ENCODE measurements at regions not wholly inside any gene's neighbourhood (a gene's known extent, or its start where the extent isn't known, plus 50 kb on each side); places are given as distances from the start of the nearest gene placed in this dataset.

DNA sequence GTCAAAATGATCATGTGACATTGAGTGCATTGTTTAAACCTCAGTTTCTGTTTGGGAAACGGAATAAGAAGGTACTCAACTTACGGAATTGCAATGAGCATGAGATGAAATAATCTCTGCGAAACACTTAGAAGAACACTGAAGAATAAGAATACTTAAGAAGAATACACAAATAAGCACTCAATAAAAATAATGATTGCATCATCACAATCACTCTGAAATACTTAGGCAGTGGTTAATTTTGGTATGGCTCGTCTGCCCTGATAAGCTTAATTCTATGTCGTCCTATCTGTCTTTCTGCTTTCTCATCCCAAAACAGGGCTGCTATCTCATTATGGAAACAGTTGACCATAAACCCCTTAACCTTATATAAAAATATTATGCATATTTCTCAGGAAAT, 823.6 kb downstream of the DIAPH3 start:
- no peak for DNase-seq

DNA sequence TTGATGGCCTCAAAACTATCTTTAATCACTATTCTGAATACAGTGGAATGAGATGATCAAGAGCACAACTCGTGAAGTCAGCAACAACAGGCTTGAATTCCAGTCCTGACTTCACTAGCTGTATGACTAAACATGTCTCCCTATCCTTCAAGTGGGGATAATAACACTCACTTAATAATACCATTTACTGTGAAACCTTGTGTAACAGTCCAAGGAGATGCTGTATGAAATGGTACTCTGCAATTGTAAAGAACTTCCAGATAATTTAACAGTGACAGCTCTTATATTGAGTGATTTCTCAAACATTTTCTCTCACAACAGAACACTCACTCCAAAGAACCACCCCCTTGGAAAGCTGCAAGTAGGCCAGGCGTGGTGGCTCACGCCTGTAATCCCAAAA, 823.1 kb downstream of the DIAPH3 start:
- DNase-seq, result no peak

DNA sequence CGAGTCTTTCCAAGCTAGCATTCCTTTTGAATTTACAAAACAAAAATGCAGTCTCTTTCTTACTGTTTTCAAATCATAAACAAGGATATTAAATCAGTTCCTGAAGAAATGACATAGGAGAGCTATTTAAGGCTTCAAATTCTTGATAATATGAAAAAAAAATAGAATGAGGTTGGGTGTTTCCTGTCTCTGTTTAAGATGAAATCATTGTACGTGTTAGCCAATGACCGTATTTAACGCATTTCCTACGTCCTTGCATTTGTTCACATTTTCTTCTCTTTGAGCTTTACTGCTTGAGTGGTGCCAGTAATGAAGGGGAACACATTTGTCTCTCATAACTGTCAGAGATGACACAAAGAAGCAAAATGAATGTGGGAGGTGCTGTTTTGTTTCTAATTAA, 821.3 kb downstream of the DIAPH3 start:
- DNase-seq, result no peak

DNA sequence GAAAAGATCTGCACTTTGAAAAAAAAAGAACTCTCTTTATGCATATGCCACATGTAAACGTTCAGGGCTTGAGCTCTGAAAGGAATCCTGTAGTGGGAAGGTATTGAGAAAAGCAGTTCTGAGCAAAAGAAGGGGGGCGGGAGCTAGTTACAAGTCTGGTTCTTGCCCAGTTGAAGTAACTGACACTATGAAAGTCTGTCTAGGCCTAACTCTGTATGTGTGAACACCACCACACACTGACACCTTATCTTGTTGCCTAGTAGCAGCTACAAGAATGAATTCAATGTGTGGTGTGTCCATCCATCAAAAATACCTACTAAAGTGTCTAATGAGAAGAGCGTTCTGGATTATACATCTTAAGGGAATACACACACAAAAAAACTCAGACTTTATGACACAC, 820.6 kb downstream of the DIAPH3 start:
- DNase-seq, result no peak

DNA sequence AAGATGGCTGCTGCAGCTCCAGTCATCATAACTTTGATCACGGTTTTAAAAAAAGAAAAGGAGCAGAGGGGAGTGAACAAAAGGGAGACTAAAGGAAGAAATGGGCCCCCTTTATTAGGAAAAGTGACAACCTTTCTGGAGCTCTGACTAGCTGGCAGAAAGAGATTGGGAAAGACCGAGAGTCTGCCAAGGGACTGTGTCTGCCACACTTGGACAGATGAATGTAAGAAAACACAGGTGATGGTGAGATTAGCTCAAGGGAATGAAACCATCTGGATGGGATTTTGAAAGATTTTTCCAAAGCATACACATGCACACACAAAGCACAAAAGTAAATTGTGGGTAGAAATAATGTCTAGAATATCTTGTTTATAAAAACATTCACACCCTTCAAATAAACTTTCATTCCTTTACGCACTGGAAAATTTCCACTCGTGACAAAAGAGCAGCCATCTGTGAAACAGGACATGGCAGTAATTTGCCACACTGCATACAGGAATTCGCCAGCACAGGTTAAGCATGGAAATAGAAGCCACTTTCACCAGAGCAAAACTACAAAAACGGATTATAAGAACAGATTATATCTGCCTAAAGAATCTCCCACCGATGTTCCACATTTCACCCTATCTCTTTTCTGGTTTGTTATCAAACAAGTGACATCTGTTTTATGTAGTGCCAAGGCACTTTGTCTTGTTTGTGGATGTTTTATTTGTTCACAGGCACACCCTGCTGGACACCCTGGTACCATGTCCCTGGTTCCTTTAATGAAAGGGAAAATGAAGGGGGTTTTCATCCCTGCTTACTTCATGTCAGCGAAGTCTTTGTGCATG, 819.5 kb downstream of the DIAPH3 start:
- no peak for DNase-seq

DNA sequence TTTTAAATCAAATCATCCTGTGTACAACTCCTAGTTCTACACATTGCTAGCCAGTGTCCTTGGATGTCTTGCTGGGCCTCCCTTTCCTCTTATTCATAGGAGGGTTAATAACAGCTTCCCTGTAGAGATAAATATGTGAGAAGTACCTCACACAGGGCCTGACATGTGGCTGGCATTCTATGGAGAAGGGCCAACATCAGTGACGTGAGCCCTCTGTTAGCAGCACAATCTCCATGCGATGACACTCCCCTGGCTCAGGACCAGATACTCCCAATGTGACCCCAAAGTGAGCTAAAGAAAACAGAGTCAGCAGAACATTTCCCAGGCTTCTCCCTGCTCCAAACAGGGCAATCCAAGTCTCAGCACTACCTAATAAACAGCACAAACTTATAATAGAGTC, 818.4 kb downstream of the DIAPH3 start:
- DNase-seq, result no peak

DNA sequence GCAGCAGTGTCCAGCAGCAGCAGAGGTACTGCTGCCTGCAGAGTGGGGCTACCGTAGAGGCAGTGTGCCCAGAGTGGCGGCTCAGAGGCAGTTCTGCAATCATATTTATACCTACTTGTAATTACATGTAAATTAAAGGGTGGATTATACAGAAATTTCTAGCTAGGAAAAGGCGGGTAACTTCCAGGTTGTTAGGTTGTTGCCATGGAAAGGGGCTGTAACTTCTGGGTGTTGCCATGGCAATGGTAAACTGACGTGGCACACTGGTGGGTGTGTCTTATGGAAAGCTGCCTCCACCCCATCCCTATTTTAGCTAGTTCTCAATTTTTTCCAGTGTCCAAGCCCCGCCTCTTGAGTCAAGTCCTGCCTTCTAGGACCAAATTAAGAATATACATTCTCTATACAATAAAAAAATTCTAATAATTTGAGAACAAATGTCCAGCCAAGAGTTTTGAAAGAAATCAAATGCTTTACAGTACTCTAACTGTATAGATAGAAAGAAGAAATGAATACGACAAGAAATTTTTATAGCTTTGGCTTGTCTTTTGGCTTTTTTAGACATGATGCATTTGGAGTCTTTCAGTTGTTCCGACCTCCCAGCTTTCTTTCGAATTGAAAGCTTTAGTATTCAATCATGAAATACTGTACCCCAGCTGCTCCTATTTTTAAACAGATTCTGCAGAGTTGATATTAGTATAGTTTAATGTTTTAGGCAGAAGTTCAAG, 816.6 kb downstream of the DIAPH3 start:
- no peak for DNase-seq

DNA sequence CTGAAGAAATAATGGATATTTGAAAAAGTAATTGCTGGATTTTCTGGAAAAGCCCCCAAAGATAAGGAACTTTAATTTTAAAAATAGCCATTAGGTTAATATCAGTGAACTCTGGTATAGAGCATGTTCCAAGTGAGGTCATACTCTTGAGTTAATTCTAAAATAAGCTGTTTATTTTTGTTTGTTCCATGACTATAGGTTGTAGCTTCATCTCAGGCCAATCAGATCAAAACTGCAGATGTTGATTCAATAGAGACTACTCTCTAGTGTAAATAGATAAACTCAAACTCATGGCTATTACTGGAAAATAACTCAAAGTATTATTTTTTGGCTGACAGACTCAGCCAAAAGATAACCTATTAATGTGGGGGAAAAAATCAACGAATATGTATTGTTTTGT, 815.1 kb downstream of the DIAPH3 start:
- no peak for DNase-seq

DNA sequence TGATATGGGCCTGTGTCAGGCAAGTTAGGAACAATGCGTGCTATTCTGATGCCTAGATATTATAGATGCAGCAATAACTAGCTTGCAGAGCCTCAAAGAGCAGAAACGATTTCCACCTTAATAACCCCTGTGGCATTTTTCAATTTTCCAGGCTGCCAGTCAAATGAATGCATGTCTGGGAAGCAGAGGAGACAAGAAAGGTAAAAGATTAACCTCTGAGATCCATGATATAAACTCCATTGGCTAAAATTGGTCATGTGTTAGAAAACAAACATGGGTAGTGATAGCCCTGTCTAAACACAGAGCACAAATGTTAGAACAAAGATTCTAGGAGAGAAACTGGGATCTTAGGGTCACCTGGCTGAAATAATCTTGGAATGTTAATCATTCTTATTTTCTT, 811.1 kb downstream of the DIAPH3 start:
- DNase-seq, result no peak

DNA sequence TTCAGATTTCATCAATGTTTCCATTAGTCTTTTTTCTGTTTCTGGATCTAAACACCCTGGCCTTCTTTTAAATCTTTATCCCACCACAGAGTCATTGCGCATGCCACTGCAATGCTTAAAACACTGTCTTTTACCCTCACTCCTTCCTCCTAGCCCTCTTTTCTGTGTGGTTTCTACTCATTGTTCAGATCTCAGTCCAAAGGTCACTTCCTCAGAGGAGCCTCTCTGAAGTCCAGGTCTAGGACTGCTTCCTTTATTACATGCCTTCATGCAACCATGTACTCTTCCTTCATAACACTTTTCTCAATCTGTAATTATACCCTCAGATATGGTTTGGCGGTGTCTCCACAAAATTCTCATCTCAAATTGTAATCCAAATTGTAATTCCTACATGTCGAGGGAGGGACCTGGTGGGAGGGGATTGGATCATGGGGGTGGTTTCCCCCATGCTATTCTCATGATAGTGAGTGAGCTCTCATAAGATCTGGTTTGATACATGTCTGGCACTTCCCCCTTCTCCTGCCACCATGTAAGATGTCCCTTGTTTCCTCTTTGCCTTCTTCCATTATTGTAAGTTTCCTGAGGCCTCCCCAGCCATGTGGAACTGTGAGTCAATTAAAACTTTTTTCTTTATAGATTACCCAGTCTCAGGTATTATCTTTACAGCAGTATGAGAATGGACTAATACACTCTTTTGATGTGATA, 808.9 kb downstream of the DIAPH3 start:
- no peak for DNase-seq

DNA sequence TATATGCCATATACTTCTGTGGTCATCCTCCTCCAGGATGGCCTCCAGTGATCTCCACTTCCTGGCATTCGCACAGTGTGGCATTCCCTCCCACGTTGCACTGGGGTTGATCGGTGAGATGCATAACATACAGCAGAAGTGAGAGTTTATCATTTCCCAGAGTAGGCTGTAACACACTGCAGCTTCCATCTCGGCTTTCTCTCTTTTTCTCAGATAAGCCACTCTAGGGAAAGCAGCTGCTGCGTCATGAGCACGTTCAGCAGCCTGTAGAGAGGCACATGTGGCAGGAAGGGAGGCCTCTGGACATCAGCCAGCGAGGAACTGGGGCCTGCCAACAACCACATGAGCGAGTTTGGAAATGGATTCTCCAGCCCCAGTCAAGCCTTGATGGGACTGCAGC, 807.1 kb downstream of the DIAPH3 start:
- DNase-seq, result no peak

DNA sequence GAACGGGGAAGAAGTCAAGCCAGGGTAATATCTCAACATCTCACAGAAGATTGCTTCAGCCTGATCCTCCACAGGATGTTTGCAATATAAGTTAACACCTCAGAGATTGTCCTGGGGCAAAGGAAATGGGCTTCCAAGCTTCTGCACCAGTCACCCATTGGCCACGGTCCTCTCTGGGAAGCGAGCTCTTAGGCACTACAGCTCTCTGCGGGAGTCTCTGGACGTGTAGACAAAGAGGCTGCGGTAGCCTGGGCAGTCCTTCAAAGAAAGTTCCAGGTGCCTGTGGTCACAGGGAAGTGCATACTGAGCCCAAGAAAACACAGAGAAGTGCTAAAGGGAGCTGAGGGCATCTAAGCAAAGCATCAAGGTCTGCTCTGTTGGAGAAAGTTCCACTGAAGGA, 805.7 kb downstream of the DIAPH3 start:
- no peak for DNase-seq

DNA sequence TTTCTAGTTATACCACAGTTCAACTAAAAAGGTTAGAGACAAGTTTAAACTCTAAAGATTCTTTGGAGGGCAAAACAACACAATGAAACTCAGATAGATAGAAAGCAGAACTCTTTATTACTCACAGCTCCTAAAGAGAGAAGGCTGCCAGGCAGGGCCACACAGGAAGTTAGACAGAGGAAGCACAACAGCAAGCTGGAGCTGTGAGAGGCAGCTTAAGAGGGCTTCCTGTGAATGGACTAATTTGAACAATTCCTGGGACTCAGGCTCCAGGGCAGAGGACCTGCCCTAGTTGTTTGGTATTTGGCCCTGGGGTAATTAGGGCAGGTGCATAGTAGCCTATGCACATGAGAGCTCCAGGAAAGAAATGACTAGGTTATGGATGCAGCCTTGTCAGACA, 803.6 kb downstream of the DIAPH3 start:
- no peak for DNase-seq

DNA sequence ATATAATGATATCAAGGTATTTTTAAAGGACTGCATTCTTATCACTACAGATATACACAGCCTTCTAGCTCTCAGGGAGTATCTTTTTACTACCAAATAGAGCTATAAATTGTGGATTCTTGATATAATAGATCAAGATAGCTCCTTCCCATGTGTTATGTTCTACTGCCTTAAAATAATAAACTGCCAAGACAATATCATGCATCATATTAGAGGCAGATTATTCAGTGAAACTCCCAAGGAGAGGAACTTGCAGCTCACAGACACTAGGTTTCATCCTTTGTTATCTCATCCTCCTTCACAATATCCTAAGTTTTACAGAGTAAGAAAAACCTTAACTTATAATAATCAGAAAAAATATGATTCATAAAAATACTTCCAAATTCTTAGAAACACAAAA, 802.8 kb downstream of the DIAPH3 start:
- DNase-seq, result no peak

DNA sequence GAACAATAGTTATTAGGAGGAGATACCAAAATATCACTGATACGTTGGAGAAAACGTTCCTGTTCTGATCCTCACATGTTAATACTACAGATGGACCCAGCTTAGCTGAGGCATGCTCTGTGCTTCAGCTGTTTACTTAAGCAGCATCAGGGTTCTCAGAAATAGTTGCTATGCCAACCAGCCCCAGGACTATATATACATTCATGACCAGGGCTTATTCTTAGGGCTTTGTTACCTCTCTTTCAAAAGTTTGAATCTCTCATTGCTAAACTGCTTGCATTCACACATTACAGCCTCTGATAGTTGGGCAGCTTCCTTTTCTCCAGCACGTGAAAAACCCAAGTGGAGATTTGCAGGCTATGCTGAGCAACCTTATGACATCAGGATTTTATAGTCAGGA, 800.4 kb downstream of the DIAPH3 start:
- no peak for DNase-seq

DNA sequence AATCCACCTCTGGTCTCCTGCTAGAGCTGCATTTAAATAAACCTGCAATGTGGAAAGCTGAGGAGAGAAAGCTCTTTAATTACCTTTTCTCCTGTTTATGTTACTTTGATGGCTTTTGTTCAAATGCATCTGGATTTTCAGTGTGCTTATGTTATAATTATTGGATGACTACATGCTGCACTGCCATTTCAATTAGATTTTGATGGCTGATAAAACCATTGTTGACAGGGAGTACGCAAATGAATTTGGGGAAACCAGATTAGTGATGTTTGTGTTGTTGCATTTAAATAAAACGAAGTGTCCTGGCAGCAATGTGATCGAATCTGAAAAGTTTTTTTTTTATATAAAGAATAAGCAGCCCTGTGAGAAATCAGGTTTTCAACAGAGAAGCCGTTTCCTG, 799.8 kb downstream of the DIAPH3 start:
- DNase-seq, result no peak

DNA sequence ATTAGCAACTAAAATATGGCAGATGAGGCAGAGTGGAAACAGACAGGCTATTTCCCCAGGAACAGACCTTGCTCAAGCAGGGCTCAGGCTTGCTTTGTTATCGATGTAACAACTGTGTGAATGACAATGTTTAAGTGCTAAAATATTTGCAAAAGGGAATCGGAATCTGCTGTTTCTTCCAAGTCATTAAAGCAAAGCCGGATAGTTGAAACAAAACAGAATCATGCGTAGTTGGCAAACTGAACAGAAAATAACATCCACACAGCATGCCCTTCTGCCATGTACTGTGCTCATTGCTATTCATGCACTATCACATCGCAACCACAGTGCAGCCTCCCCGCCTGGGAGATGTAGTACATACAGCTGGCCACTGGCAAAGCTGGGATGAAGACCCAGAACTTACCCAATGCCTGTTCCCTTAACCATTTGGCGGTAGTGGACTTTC, 799.1 kb downstream of the DIAPH3 start:
- no peak for DNase-seq

DNA sequence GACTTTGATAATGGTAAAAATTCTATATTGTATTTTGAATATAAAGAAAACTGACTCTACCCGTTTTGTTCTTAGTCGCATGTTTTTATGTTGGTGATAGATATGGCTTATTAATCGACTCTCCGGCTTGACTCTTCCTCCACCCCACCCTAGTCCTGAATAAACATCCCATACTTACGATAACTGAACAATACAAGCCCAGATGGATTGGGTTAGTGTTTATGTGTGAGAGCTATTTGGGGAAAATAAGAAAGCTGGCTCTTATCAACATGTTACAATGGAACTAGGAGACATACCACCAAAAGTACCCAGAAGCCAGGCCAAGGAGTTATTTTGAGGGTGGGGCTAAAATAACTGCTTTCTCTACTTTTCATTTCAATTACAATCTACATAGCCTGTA, 796.3 kb downstream of the DIAPH3 start:
- no peak for DNase-seq

DNA sequence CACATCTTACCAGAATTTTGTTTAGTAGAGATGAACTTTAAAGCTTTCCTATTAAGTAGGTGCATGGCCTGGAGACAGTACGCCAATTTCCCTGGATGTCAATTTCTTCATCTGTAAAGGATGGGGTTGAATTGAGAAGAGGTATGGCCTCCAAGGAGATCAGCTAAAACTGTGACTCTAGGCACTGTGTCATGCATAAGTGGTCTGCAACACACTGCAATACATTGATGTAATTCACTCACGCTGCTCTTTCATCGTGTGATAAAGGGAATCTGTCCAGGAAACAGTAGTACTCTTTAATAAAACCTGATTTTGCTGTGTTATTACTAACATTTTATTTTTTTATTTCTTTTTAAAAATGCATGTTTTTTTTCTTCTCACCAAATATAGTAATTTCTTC, 795.8 kb downstream of the DIAPH3 start:
- no peak for DNase-seq

DNA sequence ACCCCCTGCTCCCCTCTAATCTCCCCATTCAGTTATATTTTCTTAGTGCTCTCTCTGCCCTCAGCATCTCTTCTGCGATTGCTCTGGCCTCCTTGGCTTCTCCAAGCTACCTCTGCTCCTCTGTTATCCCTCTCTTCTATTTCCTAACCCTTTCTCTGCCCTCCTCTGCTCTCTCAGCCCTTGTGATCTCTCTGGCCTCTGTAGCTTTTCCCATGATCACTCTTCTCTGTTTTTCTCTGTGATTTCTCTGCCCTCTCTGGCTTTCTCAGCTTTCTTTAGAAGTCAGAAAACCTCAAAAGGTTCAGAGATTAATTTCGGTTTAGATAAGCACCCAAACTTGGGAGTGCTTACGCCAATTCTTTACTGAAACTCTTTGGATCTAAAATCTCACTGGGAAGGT, 795.0 kb downstream of the DIAPH3 start:
- DNase-seq, result no peak

DNA sequence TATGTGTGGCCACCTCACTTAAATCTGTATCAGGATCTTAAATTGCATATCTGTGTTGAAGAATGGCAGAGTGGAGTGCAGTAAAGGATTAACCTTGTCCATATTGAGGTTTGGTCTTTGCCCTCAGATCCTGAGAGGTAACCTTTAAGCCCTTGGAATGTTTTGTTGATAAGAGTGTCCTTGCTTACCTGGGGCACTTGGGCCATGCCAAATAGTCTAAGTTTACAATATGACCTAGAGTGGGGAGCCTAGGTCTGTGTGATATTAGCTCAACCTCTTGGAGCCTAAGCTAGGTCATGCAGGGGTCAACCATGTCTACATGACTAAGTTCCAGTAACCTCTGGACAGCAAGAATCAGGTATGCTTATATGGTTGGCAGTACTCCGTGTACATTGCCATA, 792.5 kb downstream of the DIAPH3 start:
- DNase-seq, result no peak

DNA sequence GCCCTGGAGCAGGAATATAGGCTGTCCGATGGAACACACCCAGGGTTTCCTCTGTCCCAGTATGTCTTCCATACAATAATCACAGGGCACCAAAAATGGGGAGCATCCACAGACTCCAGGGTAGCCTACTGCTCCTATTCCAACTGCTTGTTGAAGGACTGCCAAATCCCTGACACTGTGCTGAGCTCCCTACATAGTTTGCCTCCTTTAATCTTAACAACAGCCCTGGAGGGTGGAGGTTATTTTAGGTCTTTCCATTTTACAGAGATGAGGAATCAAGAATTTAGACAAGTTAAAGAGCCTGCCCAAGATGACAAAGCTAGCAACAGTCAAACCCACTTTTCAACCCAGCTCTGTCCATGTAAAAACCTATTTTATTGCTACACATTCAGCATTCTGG, 790.4 kb downstream of the DIAPH3 start:
- DNase-seq, result no peak

DNA sequence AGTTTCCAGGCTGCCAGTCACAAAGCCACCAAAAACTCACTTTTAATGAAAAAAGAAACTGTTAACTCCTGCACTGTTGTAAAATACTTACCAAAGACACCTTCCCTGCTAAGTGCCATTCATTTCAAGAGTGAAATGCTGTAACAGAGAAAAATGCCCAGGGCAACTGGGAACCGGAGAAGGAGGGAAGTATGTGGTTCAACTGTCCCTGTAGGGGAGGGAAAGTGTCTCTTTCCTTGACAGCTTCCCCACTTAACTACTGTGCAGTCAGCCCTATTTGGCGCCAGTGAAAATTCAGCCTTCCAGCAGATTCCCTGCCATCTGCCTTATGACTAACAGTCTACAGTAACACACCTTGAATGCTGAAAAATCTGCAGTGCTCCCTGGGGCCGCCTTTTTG, 789.0 kb downstream of the DIAPH3 start:
- no peak for DNase-seq

DNA sequence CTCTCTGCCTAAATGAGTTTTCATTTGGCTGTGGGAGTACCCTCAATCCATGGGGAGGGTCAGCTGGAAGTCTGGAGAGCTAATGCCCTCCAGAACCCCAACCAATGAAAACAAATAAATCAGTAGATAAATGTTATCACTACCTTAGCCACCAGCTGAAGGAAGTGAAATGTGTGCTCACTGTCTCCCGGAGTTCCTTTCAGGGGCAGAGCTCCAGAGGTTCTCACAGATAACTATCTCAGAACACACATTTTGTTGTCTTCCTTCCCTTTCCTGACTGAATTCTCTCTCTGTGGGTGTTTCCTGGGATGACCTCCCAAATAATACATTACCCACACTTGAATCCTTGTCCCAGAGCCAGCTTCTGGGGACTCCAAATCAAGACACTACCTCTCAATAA, 779.6 kb downstream of the DIAPH3 start:
- DNase-seq, result no peak

All from effector CD8-positive, alpha-beta T cell (primary cell).